Neutrophil (primary cell): ENCODE measurements at regions not wholly inside any gene's neighbourhood (a gene's known extent, or its start where the extent isn't known, plus 50 kb on each side); places are given as distances from the start of the nearest gene placed in this dataset.

ENCODE experiments used
- H3K27ac ChIP-seq: fragments of 200-600 bp; sonication (generic); 2 replicates; pipeline ENCODE4 v1.5.1; 2016; ENCODE audit warnings: mild to moderate bottlenecking, moderate library complexity
- H3K27me3 ChIP-seq: fragments of 200-600 bp; sonication (generic); 2 replicates; pipeline ENCODE4 v1.6.0; 2016; ENCODE audit warnings: mild to moderate bottlenecking
- H3K36me3 ChIP-seq: fragments of 200-600 bp; sonication (generic); 2 replicates; pipeline ENCODE4 v1.5.1; 2017
- H3K4me1 ChIP-seq, 2 experiments: fragments of 200-600 bp in 1 of 2; sonication (generic) in 1 of 2; 1 replicate in 1 of 2; 2 replicates in 1 of 2; pipeline versions ENCODE4 v1.5.1 to v1.6.1; 2013 to 2016; ENCODE audit warnings: low read depth in 1 of 2, low read length in 1 of 2, mild to moderate bottlenecking in 1 of 2, moderate library complexity in 1 of 2; ENCODE audit not compliant: control insufficient read depth in 1 of 2, insufficient read depth in 1 of 2
- H3K4me3 ChIP-seq, 2 experiments: fragments of 200-600 bp in 1 of 2; sonication (generic) in 1 of 2; 1 replicate in 1 of 2; 2 replicates in 1 of 2; pipeline ENCODE4 v1.5.1; 2013 to 2016; ENCODE audit warnings: low read depth in 1 of 2, low read length in 1 of 2, mild to moderate bottlenecking in 1 of 2, moderate library complexity in 1 of 2
- H3K9me3 ChIP-seq: fragments of 200-600 bp; sonication (generic); 2 replicates; pipeline ENCODE4 v1.5.1; 2016
- CTCF ChIP-seq: fragments of 200-600 bp; sonication (generic); IDR thresholded peaks from 2 replicates; pipeline ENCODE4 v1.5.1; 2016; ENCODE audit warnings: antibody characterized with exemption

- no peaks in the 10 kb centered on the region for H3K9me3 ChIP-seq
- H3K4me3 ChIP-seq: no peak overlapping the region
- no peak for TF ChIP-seq CTCF
- H3K27ac ChIP-seq: no peak overlapping the region
- H3K27me3 ChIP-seq: no peaks in the 10 kb centered on the region
- peaks cover 15 to 27% of the 10 kb centered on the region in 2 experiments for H3K4me1 ChIP-seq
- H3K36me3 ChIP-seq: no peaks in the 10 kb centered on the region
These were observed 256.2 kb downstream of the BCOR start for GRCh38 chrX:39841604-39842003.

GRCh38 chrX:39842281-39842973 lies 255.3 kb downstream of the BCOR start:
- H3K27me3 ChIP-seq: no peaks in the 10 kb centered on the region
- no peak overlapping the region for H3K27ac ChIP-seq
- no peak for TF ChIP-seq CTCF
- no peaks in the 10 kb centered on the region for H3K9me3 ChIP-seq
- H3K36me3 ChIP-seq: no peaks in the 10 kb centered on the region
- H3K4me1 ChIP-seq: peaks cover 15 to 27% of the 10 kb centered on the region in 2 experiments
- no peak overlapping the region for H3K4me3 ChIP-seq

- no peaks in the 10 kb centered on the region for H3K27me3 ChIP-seq
- TF ChIP-seq CTCF: no peak
- H3K4me3 ChIP-seq: no peak overlapping the region
- H3K27ac ChIP-seq: no peak overlapping the region
- no peaks in the 10 kb centered on the region for H3K9me3 ChIP-seq
- H3K4me1 ChIP-seq: peaks cover 15 to 27% of the 10 kb centered on the region in 2 experiments
- no peaks in the 10 kb centered on the region for H3K36me3 ChIP-seq
These were observed 254.4 kb downstream of the BCOR start for GRCh38 chrX:39843318-39843717.

- H3K4me1 ChIP-seq: peaks cover 11 to 21% of the 10 kb centered on the region in 2 experiments
- no peak overlapping the region for H3K4me3 ChIP-seq
- no peaks in the 10 kb centered on the region for H3K36me3 ChIP-seq
- no peak for TF ChIP-seq CTCF
- H3K27me3 ChIP-seq: no peaks in the 10 kb centered on the region
- no peak overlapping the region for H3K27ac ChIP-seq
- H3K9me3 ChIP-seq: no peaks in the 10 kb centered on the region
These were observed 252.5 kb downstream of the BCOR start for GRCh38 chrX:39845233-39845632.

- Histone ChIP-seq H3K27me3 (no peaks in the 10 kb centered on the region), H3K9me3 (no peaks in the 10 kb centered on the region), H3K27ac (no peak overlapping the region), H3K4me1 (peaks cover 16 to 31% of the 10 kb centered on the region in 2 experiments), H3K4me3 (no peak overlapping the region), H3K36me3 (no peaks in the 10 kb centered on the region)
- no peak for TF ChIP-seq CTCF
These were observed 251.3 kb downstream of the BCOR start for GRCh38 chrX:39846460-39846859.
